Adrenal gland (tissue), 9 donors: ENCODE measurements at regions not wholly inside any gene's neighbourhood (a gene's known extent, or its start where the extent isn't known, plus 50 kb on each side); places are given as distances from the start of the nearest gene placed in this dataset.
A peak's percentile ranks its signal among the peaks of the same experiment; 100 is the strongest.

Experiments
- DNase-seq, 7 donors: peaks; one replicate each; pipeline ENCODE4 v3.0.0-alpha.2; 2019 to 2020
- H3K27ac ChIP-seq, 5 donors: fragments of 200-600 bp; sonication (generic) in 4 of 5; 1 replicate in 3 of 5; 2 replicates in 2 of 5; pipeline versions ENCODE4 v1.5.1 to v1.8.0; 2016 to 2020; ENCODE audit warnings: mild to moderate bottlenecking in 1 of 5
- H3K27me3 ChIP-seq: fragments of 200-600 bp; 2 replicates; pipeline ENCODE4 v1.8.0; 2021
- H3K36me3 ChIP-seq, 2 donors: fragments of 200-600 bp; replicated peaks in 1 of 2; 1 replicate in 1 of 2; 2 replicates in 1 of 2; pipeline versions ENCODE4 v1.5.1 to v1.8.0; 2018 to 2022
- H3K4me1 ChIP-seq, 2 donors: fragments of 200-600 bp; replicated peaks in 1 of 2; 1 replicate in 1 of 2; 2 replicates in 1 of 2; pipeline versions ENCODE4 v1.5.1 to v1.8.0; 2018 to 2021
- H3K4me3 ChIP-seq, 4 donors: fragments of 200-600 bp; sonication (generic) in 3 of 4; one replicate each; pipeline ENCODE4 v1.5.1; 2016 to 2018
- H3K9me3 ChIP-seq, 3 donors: fragments of 200-600 bp; sonication (generic) in 1 of 3; replicated peaks in 1 of 3; 1 replicate in 2 of 3; 2 replicates in 1 of 3; pipeline versions ENCODE4 v1.5.1 to v1.8.0; 2016 to 2021
- POLR2A ChIP-seq, 2 donors: fragments of 450-650 bp; IDR thresholded peaks; one replicate each; pipeline ENCODE4 v1.6.1; 2017; ENCODE audit warnings: antibody characterized with exemption in 2 of 2, mild to moderate bottlenecking in 2 of 2, moderate library complexity in 1 of 2
- WGBS, 4 donors: extraction: QIAGEN DNeasy Blood & Tissue Kit in 2 of 4; methylation state at CpG; one replicate each; pipeline versions ENCODE4 v1.1.5 to v1.1.7; 2013 to 2017; 5-methylcytosine and 5-hydroxymethylcytosine counted together
- intact Hi-C, 2 donors: fragments of 100-400 bp; cut with DNase I; formaldehyde crosslinking; loops; one replicate each; pipeline versions ENCODE4 v1.14.1 to v1.15.0; 2022 to 2023
- TF ChIP-seq, protein P1 (sequence below), 6 experiments: fragments of 450-650 bp in 4 of 6; fragments of 200-600 bp in 2 of 6; sonication (generic) in 1 of 6; IDR thresholded peaks; 1 replicate in 5 of 6; 2 replicates in 1 of 6; pipeline versions ENCODE4 v1.5.1 to v1.8.0; 2016 to 2021; ENCODE audit warnings: antibody characterized with exemption in 6 of 6, mild to moderate bottlenecking in 2 of 6, moderate library complexity in 1 of 6
- donor health status: healthy with polysubstance abuse.
- donor health status: Bipolar disorder and iron deficiency.
- donor health status: DM: yes; HTN: yes; CAD: no.
- donor health status: DM: no; HTN: no; CAD: no.
- donor health status: DM: no; HTN: no; CAD: no.

DNA sequence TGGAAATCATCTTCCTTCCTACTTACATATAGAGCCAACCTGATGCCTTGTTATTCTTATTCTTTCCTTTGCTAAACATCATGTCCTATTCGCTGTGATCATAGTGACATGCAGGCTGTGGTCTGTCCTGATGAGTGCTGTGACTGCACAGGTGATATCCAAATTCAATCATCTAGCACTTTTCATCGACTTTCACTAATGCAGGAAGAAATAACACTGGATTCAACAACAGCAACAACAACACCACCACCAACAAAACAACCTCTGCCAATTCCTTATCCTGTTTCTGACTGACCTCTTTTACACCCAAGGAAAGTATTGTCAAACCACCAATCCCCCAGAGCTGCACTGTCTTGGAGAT, 203.2 kb upstream of the PHYHIPL start:
- no peaks in the 10 kb centered on the region for H3K36me3 ChIP-seq
- intact Hi-C loops: no loop called here
- H3K27me3 ChIP-seq: no peaks in the 10 kb centered on the region
- H3K27ac ChIP-seq: no peak overlapping the region
- no peak for TF ChIP-seq POLR2A (IDR thresholded peaks at IDR 0.05)
- TF ChIP-seq, protein P1, sequence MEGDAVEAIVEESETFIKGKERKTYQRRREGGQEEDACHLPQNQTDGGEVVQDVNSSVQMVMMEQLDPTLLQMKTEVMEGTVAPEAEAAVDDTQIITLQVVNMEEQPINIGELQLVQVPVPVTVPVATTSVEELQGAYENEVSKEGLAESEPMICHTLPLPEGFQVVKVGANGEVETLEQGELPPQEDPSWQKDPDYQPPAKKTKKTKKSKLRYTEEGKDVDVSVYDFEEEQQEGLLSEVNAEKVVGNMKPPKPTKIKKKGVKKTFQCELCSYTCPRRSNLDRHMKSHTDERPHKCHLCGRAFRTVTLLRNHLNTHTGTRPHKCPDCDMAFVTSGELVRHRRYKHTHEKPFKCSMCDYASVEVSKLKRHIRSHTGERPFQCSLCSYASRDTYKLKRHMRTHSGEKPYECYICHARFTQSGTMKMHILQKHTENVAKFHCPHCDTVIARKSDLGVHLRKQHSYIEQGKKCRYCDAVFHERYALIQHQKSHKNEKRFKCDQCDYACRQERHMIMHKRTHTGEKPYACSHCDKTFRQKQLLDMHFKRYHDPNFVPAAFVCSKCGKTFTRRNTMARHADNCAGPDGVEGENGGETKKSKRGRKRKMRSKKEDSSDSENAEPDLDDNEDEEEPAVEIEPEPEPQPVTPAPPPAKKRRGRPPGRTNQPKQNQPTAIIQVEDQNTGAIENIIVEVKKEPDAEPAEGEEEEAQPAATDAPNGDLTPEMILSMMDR (IDR thresholded peaks at IDR 0.05): no peak
- H3K4me1 ChIP-seq: peaks cover 4 to 17% of the 10 kb centered on the region in 2 donors
- no peak overlapping the region for H3K4me3 ChIP-seq
- WGBS, 4 donors: 80 to 91% (median 85%) methylated on average over 2 of the region's 2 CpGs
- no peak for DNase-seq
- H3K9me3 ChIP-seq: no peaks in the 10 kb centered on the region

GRCh38 chr10:58976254-58976653, 200.2 kb upstream of the PHYHIPL start:
- TF ChIP-seq, protein P1 (IDR thresholded peaks at IDR 0.05): no peak
- no peak for TF ChIP-seq POLR2A (IDR thresholded peaks at IDR 0.05)
- no peak overlapping the region for H3K4me3 ChIP-seq
- no peaks in the 10 kb centered on the region for H3K36me3 ChIP-seq
- DNase-seq: peak in 6 of 7 donors; percentile 32 to 64 (median 56)
- no peaks in the 10 kb centered on the region for H3K9me3 ChIP-seq
- no peak overlapping the region for H3K27ac ChIP-seq
- peaks cover 4 to 17% of the 10 kb centered on the region in 2 donors for H3K4me1 ChIP-seq
- H3K27me3 ChIP-seq: no peaks in the 10 kb centered on the region
- intact Hi-C loops: no loop called here
- 32 to 61% (median 44%) methylated on average over 1 of the region's 1 CpG for WGBS, 4 donors

- Histone ChIP-seq H3K4me1 (peaks cover 4 to 17% of the 10 kb centered on the region in 2 donors), H3K9me3 (peaks cover 0 to 3% (median 0%) of the 10 kb centered on the region in 3 donors), H3K27ac (no peak overlapping the region), H3K27me3 (no peaks in the 10 kb centered on the region), H3K36me3 (no peaks in the 10 kb centered on the region), H3K4me3 (no peak overlapping the region)
- 62 to 70% (median 65%) methylated on average over 3 of the region's 3 CpGs for WGBS, 4 donors
- DNase-seq: no peak
- intact Hi-C loops: no loop called here
- TF ChIP-seq POLR2A (IDR thresholded peaks at IDR 0.05): no peak
- TF ChIP-seq, protein P1 (IDR thresholded peaks at IDR 0.05): no peak
Observed at GRCh38 chr10:58979711-58980110, 196.7 kb upstream of the PHYHIPL start.

GRCh38 chr10:58980826-58981415, 195.5 kb upstream of the PHYHIPL start:
- no peak for TF ChIP-seq POLR2A (IDR thresholded peaks at IDR 0.05)
- TF ChIP-seq, protein P1 (IDR thresholded peaks at IDR 0.05): no peak
- Histone ChIP-seq H3K36me3 (no peaks in the 10 kb centered on the region), H3K4me3 (no peak overlapping the region), H3K27ac (no peak overlapping the region), H3K4me1 (peaks cover 4 to 12% of the 10 kb centered on the region in 2 donors), H3K9me3 (peaks cover 0 to 4% (median 0%) of the 10 kb centered on the region in 3 donors), H3K27me3 (no peaks in the 10 kb centered on the region)
- DNase-seq: no peak
- intact Hi-C loops: no loop called here
- WGBS, 4 donors: 87 to 91% (median 89%) methylated on average over 6 of the region's 6 CpGs
